ENCODE measurements at regions not wholly inside any gene's neighbourhood (a gene's known extent, or its start where the extent isn't known, plus 50 kb on each side); places are given as distances from the start of the nearest gene placed in this dataset.

GRCh38 chr3:89841041-89841440, 733.6 kb downstream of the EPHA3 start:
- TF ChIP-seq MYC (IDR thresholded peaks at IDR 0.05; ENCODE audit: borderline replicate concordance, low read length) (no peak), CTCF (IDR thresholded peaks at IDR 0.05) (no peak), SMC3 (IDR thresholded peaks at IDR 0.05) (no peak), BHLHE40 (IDR thresholded peaks at IDR 0.05; ENCODE audit: low read depth, low read length) (no peak), EP300 (IDR thresholded peaks at IDR 0.05) (no peak), CHD4 (IDR thresholded peaks at IDR 0.05; ENCODE audit: borderline replicate concordance) (no peak), ZSCAN20 (CRISPR knock-in tag; IDR thresholded peaks at IDR 0.05) (no peak), ESRRA (IDR thresholded peaks at IDR 0.05; ENCODE audit: borderline replicate concordance, low read length) (no peak), USF2 (IDR thresholded peaks at IDR 0.05) (no peak), CEBPB (IDR thresholded peaks at IDR 0.05) (no peak), RARB (CRISPR knock-in tag; IDR thresholded peaks at IDR 0.05) (no peak)
